ENCODE measurements at regions not wholly inside any gene's neighbourhood (a gene's known extent, or its start where the extent isn't known, plus 50 kb on each side); places are given as distances from the start of the nearest gene placed in this dataset.
"Not testable (repeated sequence)": the region's sequence is repeated elsewhere in the genome, so short reads cannot be mapped to it uniquely, and the experiment has no call there.

- DNase-seq (ENCODE audit: low spot score) = no peak
- intact Hi-C loops (cut with DNase I) = no loop called here
These were observed 204.4 kb upstream of the ZNF385D start for GRCh38 chr3:21955406-21955805.

- intact Hi-C loops (cut with DNase I) = no loop called here
- no peak for DNase-seq (ENCODE audit: low spot score)
These were observed 209.0 kb upstream of the ZNF385D start for GRCh38 chr3:21960033-21960432.

GRCh38 chr3:21962456-21962855 lies 211.4 kb upstream of the ZNF385D start:
- DNase-seq (ENCODE audit: low spot score) = no peak
- intact Hi-C loops (cut with DNase I) = no loop called here

GRCh38 chr3:21966457-21966856 lies 215.4 kb upstream of the ZNF385D start:
- intact Hi-C loops (cut with DNase I); DNase-seq (ENCODE audit: low spot score): not testable (repeated sequence)

GRCh38 chr3:21979706-21980105 lies 228.7 kb upstream of the ZNF385D start:
- DNase-seq (ENCODE audit: low spot score) = no peak
- intact Hi-C loops (cut with DNase I) = no loop called here

- DNase-seq (ENCODE audit: low spot score) = no peak
- intact Hi-C loops (cut with DNase I) = no loop called here
These were observed 238.5 kb upstream of the ZNF385D start for GRCh38 chr3:21989341-21990042.

GRCh38 chr3:21991061-21991460 lies 240.1 kb upstream of the ZNF385D start:
- no peak for DNase-seq (ENCODE audit: low spot score)
- intact Hi-C loops (cut with DNase I) = no loop called here

- no peak for DNase-seq (ENCODE audit: low spot score)
- intact Hi-C loops (cut with DNase I) = no loop called here
These were observed 244.1 kb upstream of the ZNF385D start for GRCh38 chr3:21995079-21995607.

- DNase-seq (ENCODE audit: low spot score) = no peak
- intact Hi-C loops (cut with DNase I) = no loop called here
These were observed 256.4 kb upstream of the ZNF385D start for GRCh38 chr3:22007368-22007767.

GRCh38 chr3:22010997-22011396 lies 260.0 kb upstream of the ZNF385D start:
- intact Hi-C loops (cut with DNase I) = no loop called here
- no peak for DNase-seq (ENCODE audit: low spot score)

GRCh38 chr3:22012471-22012870 lies 261.5 kb upstream of the ZNF385D start:
- intact Hi-C loops (cut with DNase I) = no loop called here
- no peak for DNase-seq (ENCODE audit: low spot score)

- DNase-seq (ENCODE audit: low spot score) = no peak
- intact Hi-C loops (cut with DNase I) = no loop called here
These were observed 262.6 kb upstream of the ZNF385D start for GRCh38 chr3:22013641-22014040.

- no peak for DNase-seq (ENCODE audit: low spot score)
- intact Hi-C loops (cut with DNase I) = no loop called here
These were observed 265.2 kb upstream of the ZNF385D start for GRCh38 chr3:22016197-22016596.

- intact Hi-C loops (cut with DNase I); DNase-seq (ENCODE audit: low spot score): not testable (repeated sequence)
These were observed 273.6 kb upstream of the ZNF385D start for GRCh38 chr3:22024638-22025037.

- intact Hi-C loops (cut with DNase I) = no loop called here
- DNase-seq (ENCODE audit: low spot score) = no peak
These were observed 278.5 kb upstream of the ZNF385D start for GRCh38 chr3:22029480-22029879.

GRCh38 chr3:22039161-22039560 lies 288.2 kb upstream of the ZNF385D start:
- no peak for DNase-seq (ENCODE audit: low spot score)
- intact Hi-C loops (cut with DNase I) = no loop called here

GRCh38 chr3:22040150-22040549 lies 289.1 kb upstream of the ZNF385D start:
- intact Hi-C loops (cut with DNase I) = no loop called here
- DNase-seq (ENCODE audit: low spot score) = no peak

GRCh38 chr3:22045882-22046281 lies 294.9 kb upstream of the ZNF385D start:
- no peak for DNase-seq (ENCODE audit: low spot score)
- intact Hi-C loops (cut with DNase I) = no loop called here

GRCh38 chr3:22063500-22063899 lies 312.5 kb upstream of the ZNF385D start:
- no peak for DNase-seq (ENCODE audit: low spot score)
- intact Hi-C loops (cut with DNase I) = no loop called here

- intact Hi-C loops (cut with DNase I) = no loop called here
These were observed 317.6 kb upstream of the ZNF385D start for GRCh38 chr3:22068619-22069018.

GRCh38 chr3:22088204-22088603 lies 337.2 kb upstream of the ZNF385D start:
- intact Hi-C loops (cut with DNase I) = no loop called here

More at GRCh38 chr3:22068619-22069018, 317.6 kb upstream of the ZNF385D start:
- no peak for DNase-seq (ENCODE audit: low spot score)

GRCh38 chr3:22089284-22089683 lies 338.3 kb upstream of the ZNF385D start:
- intact Hi-C loops (cut with DNase I) = no loop called here
- no peak for DNase-seq (ENCODE audit: low spot score)

More at GRCh38 chr3:22088204-22088603, 337.2 kb upstream of the ZNF385D start:
- DNase-seq (ENCODE audit: low spot score) = no peak

Measured in cardiac septum (tissue), 1 donor.